ENCODE measurements at regions not wholly inside any gene's neighbourhood (a gene's known extent, or its start where the extent isn't known, plus 50 kb on each side); places are given as distances from the start of the nearest gene placed in this dataset.
"Not testable (repeated sequence)": the region's sequence is repeated elsewhere in the genome, so short reads cannot be mapped to it uniquely, and the experiment has no call there.

DNA sequence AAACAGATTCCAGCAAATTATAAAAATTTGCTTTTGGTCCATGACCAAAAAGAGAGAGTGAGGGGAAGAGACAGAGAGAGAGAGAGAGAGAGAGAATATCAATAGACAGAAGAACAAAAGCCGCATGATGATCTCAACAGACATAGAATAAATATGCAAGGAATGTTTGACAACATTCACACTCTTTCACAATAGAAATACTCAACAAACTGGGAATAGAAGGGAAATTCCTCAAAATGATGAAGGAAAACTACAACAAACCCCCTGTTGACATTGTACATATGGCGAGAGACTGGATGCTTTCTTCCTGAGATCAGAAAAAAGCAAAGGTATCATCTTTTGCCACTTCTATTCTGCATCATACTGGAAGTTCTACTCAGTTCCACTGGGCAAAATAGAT lies 309.7 kb downstream of the RAD51AP2 start:
- no peaks in the 10 kb centered on the region for H3K4me1 ChIP-seq
- TF ChIP-seq, protein P1, sequence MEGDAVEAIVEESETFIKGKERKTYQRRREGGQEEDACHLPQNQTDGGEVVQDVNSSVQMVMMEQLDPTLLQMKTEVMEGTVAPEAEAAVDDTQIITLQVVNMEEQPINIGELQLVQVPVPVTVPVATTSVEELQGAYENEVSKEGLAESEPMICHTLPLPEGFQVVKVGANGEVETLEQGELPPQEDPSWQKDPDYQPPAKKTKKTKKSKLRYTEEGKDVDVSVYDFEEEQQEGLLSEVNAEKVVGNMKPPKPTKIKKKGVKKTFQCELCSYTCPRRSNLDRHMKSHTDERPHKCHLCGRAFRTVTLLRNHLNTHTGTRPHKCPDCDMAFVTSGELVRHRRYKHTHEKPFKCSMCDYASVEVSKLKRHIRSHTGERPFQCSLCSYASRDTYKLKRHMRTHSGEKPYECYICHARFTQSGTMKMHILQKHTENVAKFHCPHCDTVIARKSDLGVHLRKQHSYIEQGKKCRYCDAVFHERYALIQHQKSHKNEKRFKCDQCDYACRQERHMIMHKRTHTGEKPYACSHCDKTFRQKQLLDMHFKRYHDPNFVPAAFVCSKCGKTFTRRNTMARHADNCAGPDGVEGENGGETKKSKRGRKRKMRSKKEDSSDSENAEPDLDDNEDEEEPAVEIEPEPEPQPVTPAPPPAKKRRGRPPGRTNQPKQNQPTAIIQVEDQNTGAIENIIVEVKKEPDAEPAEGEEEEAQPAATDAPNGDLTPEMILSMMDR (IDR thresholded peaks at IDR 0.05) = no peak
- no peak for DNase-seq (ENCODE audit: low spot score)
- no peaks in the 10 kb centered on the region for H3K27me3 ChIP-seq
- no peaks in the 10 kb centered on the region for H3K9me3 ChIP-seq
- H3K27ac ChIP-seq = no peak overlapping the region
- H3K36me3 ChIP-seq = no peaks in the 10 kb centered on the region
- no peak overlapping the region for H3K4me3 ChIP-seq

DNA sequence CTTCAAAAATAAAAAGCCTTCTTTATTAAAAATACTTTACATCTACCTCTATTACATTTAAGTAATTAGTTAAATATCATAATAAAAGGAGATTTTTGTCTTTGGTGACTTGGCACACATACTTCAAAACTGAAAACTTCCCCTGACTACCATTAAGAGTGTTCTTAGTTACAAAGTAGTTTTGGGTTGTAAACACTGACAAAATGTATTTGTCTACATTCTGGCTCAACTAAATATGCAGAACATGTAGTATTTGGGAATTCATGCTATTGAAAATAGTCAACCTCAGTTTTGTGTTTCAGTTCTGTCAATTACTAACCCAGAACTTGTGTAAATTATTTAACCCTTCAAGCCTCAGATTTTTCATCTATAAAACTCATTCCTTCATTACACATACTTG lies 311.5 kb downstream of the RAD51AP2 start:
- no peak for DNase-seq (ENCODE audit: low spot score)
- Histone ChIP-seq H3K36me3 (no peaks in the 10 kb centered on the region), H3K4me1 (no peaks in the 10 kb centered on the region), H3K4me3 (no peak overlapping the region), H3K27me3 (no peaks in the 10 kb centered on the region), H3K9me3 (no peaks in the 10 kb centered on the region), H3K27ac (no peak overlapping the region)
- TF ChIP-seq, protein P1 (IDR thresholded peaks at IDR 0.05) = no peak

DNA sequence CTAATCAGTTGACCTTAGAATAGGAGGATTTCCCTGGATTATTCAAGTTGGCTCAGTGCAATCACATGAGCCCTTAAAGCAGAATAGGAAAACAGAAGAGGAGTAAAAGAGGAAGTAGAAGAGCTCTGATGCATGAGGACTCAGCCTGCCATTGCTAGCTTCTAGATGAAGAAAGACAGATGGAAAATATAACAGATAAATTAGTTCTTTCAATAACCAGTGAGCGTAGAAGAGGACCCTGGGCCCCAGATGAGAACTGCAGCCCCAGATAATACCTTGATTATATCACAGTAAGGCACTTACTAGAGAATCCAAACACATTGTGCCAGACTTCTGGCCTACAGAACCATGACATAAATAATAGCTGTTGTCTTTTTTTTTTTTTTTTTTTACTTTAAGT lies 314.0 kb downstream of the RAD51AP2 start:
- H3K27ac ChIP-seq; H3K27me3 ChIP-seq; DNase-seq (ENCODE audit: low spot score); H3K36me3 ChIP-seq; H3K9me3 ChIP-seq; H3K4me1 ChIP-seq; H3K4me3 ChIP-seq: not testable (repeated sequence)

DNA sequence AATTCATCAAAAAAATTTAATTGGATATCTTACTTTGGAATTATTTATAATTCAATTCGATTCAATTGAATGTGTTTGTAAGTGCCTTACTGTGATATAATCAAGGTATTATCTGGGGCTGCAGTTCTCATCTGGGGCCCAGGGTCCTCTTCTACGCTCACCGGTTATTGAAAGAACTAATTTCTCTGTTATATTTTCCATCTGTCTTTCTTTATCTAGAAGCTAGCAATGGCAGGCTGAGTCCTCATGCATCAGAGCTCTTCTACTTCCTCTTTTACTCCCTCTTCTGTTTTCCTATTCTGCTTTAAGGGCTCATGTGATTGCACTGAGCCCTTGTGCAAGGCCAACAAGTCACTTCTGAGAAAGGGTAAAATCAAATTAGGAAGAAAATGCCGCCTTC lies 315.6 kb downstream of the RAD51AP2 start:
- H3K4me1 ChIP-seq; H3K4me3 ChIP-seq; DNase-seq (ENCODE audit: low spot score); H3K36me3 ChIP-seq; H3K27me3 ChIP-seq; H3K27ac ChIP-seq; H3K9me3 ChIP-seq: not testable (repeated sequence)

DNA sequence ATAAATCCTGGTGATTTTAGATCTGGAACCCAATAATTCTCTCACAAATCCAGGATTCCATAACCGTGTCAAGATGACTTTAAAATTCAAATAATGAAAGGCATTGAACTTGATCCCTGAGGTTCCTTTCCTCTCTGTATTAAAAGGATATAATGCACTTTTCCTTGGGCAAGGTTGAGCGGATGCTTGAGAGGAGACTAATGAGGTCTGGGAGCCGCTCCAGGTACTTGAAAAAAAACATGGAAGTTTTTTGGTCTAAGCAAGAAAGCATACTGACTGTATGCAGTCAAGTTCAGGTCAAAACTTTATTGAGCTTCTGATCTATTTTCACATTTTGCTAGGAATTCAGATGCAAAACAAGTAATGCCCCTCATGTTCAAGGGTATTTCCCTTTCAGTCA lies 318.5 kb downstream of the RAD51AP2 start:
- DNase-seq (ENCODE audit: low spot score) = no peak
- Histone ChIP-seq H3K4me3 (no peak overlapping the region), H3K36me3 (no peaks in the 10 kb centered on the region), H3K27ac (no peak overlapping the region), H3K27me3 (no peaks in the 10 kb centered on the region), H3K4me1 (no peaks in the 10 kb centered on the region), H3K9me3 (no peaks in the 10 kb centered on the region)
- TF ChIP-seq, protein P1 (IDR thresholded peaks at IDR 0.05) = no peak

DNA sequence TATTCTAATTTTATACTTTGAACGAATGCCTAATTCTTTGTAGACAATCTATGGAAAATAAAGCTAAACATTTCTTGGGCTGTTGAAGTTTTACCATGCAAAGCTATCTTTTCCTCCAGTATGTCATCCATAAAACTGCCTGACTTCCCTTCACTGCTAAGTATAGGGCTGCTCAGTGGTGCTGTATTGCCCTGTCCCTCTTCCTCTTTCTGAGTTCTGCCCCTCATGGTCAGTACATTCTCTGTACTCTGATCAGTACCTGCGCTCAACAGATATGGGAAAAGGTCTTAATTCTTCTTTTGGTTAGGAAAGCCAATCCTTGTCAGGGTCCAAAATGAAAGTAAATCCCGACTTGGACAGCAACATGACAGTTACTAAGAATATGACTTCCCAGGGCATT lies 321.9 kb downstream of the RAD51AP2 start:
- TF ChIP-seq, protein P1 (IDR thresholded peaks at IDR 0.05) = no peak
- H3K9me3 ChIP-seq = no peaks in the 10 kb centered on the region
- H3K4me1 ChIP-seq = no peaks in the 10 kb centered on the region
- no peak for DNase-seq (ENCODE audit: low spot score)
- H3K27ac ChIP-seq = no peak overlapping the region
- no peak overlapping the region for H3K4me3 ChIP-seq
- no peaks in the 10 kb centered on the region for H3K27me3 ChIP-seq
- H3K36me3 ChIP-seq = no peaks in the 10 kb centered on the region

DNA sequence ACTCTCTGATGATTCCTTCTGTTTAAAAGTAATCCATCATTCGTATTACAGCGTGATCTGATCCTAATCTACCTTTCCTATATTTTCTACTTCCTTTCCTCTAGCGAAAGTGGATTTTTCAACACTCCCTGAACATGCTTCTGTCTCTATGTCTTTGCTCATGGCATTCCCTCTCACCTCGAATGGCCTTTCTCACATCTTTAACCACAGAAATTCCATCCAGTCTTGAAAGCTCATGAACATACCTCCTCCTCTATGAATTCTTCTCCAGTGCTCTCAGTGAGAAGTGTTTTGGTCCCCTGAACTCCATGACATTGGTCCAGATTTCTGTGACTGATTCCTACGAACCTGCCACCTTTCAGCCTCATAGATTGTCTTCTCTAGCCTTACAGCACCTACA lies 323.2 kb downstream of the RAD51AP2 start:
- no peaks in the 10 kb centered on the region for H3K36me3 ChIP-seq
- TF ChIP-seq, protein P1 (IDR thresholded peaks at IDR 0.05) = no peak

More for the DNA sequence above, 323.2 kb downstream of the RAD51AP2 start:
- H3K27ac ChIP-seq = no peak overlapping the region
- no peaks in the 10 kb centered on the region for H3K9me3 ChIP-seq
- H3K4me3 ChIP-seq = no peak overlapping the region
- DNase-seq (ENCODE audit: low spot score) = no peak
- H3K27me3 ChIP-seq = no peaks in the 10 kb centered on the region
- no peaks in the 10 kb centered on the region for H3K4me1 ChIP-seq

All from right atrium auricular region (tissue), 2 donors.